ENCODE measurements at regions not wholly inside any gene's neighbourhood (a gene's known extent, or its start where the extent isn't known, plus 50 kb on each side); places are given as distances from the start of the nearest gene placed in this dataset.
"Not testable (repeated sequence)": the region's sequence is repeated elsewhere in the genome, so short reads cannot be mapped to it uniquely, and the experiment has no call there.

DNA sequence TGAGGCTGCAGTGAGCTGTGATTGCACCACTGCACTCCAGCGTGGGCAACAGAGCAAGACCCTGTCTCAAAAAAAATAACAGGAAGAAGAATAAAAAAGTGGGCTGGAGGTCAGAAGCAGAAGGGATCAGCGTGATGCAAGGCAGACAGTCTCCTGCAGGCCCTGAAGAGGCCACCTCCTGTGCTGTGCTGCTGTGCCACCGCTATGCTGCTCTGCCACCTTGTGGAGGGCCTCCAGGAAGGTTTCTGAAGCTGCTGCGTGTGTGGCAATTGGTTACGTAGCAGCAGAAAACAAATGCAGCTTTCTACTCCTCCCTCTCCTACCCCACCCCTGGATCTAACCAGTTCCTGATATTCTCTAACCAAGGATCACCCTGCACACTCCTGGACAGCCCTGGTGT lies 815.5 kb downstream of the KCNJ18 start:
- no peak for DNase-seq

DNA sequence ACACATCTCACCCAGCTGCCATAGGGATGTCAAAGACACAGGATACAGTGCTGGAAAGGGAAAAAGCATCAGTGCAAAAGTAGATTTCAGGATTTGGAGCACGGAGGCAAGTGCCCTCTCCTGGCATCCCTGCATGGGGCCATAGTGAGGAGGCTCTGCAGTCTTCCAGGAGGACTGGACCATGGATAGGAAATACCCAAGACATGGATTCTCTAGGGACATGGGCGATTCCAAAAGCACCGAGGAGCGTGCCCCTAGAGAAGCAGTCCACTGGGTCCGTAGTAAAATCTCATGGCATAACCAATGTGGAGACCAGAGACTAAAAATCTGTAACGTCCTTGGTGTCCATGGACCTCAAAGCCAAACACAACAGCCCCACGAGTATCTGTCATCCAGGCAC lies 818.2 kb downstream of the KCNJ18 start:
- no peak for DNase-seq

DNA sequence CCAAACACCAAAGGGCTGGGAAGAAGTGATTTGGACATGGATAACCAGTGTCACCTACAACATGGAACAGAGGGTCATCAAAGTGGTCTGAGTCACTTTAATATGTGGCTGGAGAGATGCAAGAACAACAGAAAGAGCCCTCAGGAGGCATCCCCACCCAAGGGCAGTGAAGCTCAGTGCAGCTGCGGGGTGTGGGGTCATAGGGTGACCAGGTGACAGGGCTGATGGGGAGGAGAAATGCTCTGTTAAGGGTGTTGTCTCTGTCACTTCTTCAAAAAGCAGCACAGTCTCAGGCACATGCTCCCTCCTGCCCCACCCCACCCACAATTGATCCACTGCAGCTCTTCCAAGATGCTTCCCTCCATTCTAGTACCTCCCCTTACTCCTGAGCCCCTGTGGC lies 819.1 kb downstream of the KCNJ18 start:
- no peak for DNase-seq

DNA sequence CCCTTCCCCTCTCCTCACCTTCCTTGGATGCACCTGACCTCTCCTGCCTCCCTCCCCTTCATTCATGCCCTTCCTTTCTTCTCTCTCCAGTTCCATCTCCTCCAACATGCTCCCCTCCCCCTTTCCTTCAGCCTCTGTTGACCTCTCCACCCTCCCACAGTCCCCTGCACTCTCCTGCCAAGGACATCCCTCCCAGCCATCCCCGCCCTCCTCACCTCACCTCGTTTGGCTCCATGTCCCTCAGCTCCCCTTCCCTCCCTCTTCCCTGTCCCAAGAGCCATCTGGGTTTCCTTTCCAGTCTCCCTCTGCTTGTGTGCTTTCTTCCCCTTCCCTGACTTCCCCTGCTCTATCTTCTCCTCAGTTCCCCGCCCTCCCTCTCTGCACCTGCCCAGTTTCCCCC lies 819.7 kb downstream of the KCNJ18 start:
- DNase-seq = no peak

DNA sequence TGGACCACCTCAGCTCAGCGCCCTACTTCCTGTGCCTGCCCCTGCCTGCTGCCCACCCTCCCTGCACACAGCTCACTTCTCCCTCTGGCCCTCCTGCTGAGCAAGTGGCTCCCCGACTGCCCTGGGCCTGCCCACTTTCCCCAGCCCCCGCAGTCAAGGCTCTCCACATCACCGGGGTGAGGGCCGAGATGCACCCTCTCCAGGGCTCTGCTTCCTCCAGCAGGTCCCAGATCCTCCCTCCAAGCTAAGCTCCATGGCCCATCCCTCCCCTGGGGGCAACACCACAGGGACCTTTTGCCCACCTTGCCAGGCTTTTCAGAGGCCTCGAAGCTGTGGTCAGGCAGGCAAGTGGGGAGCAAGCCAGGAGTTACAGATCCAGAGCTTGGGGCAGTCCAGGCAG lies 820.2 kb downstream of the KCNJ18 start:
- no peak for DNase-seq

DNA sequence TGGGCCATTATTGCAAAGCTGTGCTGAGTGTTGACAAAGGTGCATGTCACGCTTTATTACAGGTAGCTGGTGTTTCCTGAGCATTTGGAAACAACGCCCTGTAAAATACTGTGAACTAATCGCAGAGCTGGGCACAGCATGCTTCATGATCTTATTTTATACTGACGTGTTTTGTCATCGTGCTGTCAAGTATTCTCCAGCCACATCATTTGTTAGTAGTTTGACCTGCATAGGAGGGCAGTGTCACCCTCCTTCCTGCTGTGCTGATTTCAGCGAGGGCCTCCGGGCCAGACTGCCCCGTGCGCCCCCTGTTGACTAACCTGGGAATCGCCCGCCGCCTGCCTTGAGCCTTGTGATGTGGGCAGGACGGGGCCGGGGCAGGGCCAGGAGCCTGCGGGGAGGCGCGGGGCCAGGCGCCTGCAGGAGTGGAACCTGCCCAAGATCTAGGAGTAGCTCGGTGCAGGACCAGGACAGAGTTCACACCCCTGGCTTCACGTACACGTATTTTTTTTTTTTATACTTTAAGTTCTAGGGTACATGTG lies 820.7 kb downstream of the KCNJ18 start:
- no peak for DNase-seq

DNA sequence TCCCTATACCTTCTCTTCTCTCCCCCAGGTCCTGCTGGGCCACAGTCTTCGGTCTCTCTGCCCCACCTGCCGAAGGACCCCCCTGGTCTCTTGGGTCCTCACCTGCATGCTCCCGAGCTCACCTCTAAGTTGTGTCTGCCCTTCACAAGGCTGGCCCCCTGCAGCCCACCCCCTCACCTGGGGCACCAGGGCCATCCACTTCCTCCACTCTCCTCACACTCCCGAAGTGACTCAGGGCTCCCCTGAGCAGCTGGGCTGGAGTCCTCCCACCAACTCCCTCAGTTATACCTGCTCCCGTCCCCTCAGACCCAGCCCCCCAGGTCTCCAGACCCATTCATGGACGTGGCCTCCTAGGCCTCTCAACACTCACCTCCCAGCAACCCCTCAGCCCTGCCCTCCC lies 822.0 kb downstream of the KCNJ18 start:
- DNase-seq = no peak

DNA sequence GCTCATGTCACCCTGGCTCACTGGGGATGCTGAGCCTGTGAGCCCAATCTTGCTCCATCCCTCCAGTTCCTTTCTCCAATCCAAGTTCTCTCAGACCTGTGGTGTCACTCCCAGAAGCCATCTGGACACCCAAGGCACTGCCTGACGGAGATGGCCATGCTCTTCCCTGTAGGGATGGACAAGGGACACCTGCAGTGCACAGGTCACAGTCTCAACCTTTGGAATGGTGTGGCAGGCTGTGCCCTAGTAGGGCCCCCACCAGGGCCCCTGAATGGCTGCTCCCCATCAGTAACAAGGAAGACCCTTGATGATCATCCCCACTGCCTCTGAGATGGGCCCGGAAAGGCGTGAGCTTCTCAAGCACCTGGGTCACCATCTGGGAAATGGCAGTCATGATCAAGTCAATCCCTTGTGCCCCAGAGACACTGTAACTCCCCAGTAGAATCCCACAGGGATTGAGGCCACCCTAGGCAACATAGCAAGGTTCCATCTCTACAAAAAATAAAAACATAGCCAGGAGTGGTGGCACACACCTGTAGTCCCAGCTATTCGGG lies 822.5 kb downstream of the KCNJ18 start:
- DNase-seq = no peak

DNA sequence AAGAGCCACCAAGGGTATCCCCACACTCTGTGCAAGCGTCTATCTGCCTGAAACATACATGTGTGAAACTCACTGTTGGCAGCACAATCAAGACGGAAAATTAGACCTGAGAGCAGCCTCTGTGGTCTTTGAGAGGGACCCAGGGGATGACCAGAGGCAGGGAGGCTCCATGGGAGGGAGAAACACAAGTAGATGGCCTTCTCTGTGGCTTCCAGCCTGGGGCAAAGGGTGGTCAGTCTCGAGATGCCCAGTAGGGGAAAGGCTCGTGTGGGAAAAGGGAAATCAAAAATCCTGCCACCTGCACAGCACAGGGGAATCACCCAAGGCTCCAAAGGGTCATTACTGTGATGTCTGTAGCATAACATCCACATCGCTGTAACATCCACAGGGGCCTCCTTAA lies 823.3 kb downstream of the KCNJ18 start:
- no peak for DNase-seq

DNA sequence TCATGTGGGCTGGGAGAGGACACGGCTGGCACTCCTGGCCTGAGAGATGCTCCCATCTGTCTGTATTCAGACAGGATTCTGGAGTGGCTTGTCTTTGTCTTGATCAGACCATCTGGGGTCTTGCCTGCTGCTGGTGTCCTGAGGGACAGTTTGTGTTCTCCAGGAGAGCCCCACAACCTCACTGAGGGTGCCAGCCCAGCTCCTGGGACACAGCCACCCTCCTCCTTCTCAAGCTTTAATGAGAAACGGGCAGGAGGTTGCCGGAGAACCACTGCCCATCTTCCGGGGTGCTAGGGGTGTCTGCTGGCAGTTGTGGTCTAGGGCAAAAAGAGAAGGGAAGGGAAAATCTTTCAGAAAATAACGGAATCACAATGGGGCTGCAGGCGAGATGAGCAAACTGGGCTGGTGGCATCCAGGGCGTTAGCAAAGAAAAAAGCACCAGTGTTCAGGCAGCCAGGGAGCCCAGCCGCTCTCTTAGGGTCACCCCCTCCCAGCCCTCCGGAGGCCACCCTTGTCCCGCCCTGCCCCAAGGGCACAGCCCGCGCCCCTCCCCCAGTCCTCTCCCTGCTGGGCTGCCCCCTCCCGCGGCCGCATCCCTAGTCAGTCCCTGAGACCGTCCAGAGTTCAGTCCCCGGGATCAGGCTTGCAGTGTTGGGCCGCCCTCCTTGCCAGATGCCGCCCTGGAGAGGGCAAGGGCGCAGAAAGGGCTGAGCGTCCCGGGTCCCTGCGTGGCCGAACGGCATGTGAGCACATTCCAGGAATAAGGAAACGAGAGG lies 824.7 kb downstream of the KCNJ18 start:
- DNase-seq = no peak

DNA sequence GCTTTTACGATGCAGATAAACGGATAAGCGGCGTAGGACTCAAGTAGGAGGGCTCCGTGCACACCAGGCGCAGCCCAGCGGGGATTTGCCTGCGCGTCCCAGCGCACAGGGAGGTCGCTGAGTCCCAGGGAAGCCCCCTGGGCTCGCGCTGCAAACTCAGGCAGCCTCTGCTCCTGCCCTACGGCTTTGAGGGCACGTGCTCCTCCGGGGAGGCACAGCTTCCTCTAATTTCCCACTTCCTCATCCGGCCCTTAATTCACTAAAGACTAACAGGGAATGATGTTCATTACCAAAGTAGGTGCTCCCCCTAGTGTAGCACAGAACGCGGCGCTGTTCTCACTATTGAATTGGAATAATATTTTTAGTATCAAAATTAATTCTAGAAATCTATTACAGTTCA lies 825.4 kb downstream of the KCNJ18 start:
- no peak for DNase-seq

DNA sequence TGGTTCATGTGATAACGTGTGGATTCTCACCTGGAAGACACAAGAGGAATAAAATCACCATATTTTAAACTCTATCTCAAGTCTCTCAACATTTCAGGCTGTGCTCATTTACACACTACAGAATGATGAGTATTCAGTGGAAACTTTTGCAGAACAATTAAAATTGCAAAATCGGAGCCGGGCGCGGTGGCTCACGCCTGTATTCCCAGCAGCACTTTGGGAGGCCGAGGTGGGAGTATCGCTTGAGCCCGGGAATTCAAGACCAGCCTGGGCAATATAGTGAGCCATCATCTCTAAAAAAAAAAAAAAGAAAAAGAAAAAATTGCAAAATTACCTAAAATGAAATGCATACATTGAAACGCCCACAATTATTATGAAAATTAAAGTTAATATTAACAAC lies 825.9 kb downstream of the KCNJ18 start:
- no peak for DNase-seq

DNA sequence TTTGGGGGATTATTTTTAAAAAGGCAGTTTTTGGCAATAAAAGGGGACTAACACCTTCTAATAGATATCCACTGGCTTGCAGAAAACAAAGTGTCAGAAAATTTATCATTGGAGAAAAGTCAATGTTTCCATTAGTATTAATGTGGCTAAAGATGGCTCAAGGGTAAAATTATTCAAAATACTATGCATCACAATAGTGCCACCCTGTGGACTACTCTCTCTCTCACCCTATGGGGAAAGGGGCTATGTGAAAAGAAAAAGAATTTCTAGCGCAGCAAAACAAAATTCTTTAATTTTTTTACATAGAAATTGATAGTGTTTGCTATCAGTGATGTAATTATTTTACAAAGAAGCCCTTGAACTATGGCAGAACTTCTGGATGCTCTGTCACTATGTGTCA lies 856.5 kb downstream of the KCNJ18 start:
- DNase-seq = not testable (repeated sequence)

DNA sequence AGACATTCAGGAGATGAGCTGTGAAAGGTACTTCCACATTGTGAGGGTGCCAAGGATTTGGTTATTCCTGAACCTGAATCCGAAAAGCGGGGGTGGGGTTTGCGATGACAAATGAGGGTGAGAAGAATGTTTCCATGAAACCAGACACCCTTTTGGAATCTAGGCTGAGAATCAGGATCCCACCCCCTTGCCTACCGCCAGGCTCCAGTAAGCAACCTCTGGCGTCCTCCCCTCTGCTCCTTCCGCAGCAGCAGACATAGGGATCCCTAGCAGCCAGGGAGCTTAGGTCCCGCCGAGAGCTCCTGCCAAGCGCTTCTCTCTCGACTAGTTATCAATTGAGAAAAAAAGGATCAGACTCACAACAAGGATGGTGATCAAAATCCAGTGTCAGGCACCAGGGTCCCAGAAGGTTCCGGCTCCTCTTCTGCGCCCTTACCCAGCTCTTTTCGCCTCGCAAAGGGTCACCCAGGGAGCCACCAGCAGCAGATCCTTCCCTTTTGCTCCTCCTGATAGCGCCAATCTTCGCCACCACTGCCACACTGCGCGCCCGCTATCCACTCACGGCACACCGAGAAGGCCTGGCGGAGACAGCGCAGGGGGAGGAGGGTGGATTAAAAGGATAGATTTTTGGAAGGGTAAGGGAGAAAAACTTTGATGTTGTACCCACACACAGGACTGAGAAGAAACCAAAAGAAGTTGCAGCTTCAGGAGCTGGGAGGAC lies 859.5 kb downstream of the KCNJ18 start:
- DNase-seq = not testable (repeated sequence)

DNA sequence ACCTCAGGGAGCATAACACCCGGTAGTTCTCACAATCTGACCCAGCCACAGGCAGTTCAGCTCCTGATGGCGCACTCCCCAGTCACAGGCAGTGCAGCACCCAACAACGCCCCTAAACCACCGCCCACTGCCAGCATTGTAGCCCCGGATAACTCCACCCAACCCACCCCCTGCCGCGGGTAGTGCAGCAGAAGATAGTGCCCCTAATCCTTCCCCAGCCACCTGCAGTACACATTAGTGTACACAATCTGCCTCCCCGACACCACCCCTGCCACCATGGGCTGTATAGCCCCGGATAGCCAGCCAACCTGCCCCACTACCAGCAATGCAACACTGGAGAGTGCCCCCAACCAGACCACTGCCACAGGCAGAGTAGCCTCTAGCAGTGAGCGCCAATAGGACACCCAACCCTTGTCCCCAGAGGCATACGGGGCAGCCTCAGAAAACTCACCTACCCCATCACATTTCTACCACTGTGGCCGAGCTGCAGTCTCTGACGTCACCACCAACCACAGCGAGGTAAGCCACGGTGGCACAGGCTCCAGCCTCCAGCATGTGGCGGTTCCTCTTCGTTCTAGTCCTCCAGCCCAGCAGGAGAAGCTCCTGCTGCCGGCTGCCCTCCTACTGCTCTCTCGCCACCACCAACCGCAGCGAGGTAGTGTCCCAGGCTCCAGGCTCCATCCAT lies 877.3 kb downstream of the KCNJ18 start:
- no peak for DNase-seq

DNA sequence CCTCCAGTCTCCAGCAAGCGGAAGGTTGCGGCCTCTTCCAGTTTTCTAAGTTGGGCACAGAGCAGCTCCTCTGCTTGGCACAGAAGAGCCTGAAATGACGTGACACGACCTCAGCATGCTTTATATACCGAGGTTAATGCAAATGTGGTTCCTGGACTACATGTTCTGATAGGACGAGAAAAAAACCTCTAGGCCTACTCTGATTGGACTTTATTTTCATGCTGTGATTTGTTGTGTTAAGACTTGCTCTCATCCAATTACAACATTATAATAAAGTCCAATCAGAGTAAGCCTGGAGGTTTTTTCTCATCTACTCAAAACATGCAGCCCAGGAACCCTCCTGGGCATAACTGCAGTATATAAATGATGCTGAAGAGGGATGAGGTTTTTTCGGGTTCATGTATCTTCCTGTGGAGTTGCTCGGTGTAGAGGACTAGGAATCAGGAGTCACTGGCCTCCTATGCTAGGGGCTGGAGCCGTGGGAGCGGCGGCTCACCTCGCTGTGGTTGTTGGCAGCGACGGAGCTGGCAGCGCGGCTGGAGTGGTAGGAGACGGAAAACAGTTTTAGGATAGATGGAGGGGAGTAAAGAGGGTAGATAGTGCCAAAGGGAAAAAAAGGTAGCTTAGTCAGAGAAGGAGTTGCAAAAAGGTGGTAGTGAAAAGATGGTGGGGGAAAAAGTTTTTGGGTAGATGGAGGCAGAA lies 878.0 kb downstream of the KCNJ18 start:
- DNase-seq = no peak

DNA sequence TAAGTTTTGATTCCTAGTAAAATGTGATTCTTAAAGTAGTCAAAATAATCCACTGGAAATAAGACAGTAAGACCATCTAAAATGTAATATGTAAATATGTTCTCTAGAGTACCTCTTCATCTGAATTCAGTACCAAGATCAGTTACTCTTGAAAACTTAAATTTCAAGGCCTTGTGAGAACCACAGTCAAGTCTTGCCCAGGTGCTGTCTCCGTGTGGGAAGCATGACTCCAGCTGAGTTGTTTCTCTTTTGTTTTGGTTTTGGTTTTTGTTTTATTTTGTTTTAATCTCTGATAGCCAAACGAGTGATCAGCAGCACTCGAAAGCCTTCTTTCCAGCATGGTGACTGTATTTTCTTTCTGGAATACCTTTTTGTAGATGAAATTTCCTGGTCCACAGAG lies 907.0 kb downstream of the KCNJ18 start:
- DNase-seq = no peak

DNA sequence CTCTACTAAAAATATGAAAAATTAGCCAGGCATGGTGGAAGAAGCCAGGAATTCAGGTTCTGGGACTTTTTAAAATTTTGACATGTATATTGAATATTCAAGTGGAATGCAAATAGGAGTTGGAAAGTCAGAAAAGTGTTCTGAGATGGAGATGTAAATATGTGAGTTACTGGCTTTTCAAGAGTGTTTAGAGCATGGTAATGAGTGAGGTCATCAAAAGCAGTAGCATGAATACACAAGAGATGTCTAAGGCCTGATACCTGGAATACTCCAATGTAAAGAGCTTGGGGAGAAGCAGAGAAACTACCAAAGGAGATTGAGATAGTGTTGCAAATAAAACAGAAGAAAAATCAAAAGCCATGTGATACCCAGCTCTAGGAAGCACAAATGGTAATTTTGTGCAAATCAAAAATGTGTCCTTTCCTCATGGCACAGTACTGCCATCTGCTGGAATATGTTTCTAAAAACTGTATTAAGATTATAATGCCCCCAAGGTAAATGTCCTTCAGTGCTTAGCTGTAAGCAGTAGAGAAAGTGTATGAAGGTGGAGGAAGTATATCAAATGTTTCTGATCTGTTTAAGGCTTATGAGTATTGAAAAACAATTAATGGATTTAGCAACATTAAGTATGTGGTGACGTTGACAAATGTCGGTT lies 908.4 kb downstream of the KCNJ18 start:
- DNase-seq = peak; percentile 41

All from NCI-H1436 (cell line).